SW 1271 (cell line): ENCODE measurements at regions not wholly inside any gene's neighbourhood (a gene's known extent, or its start where the extent isn't known, plus 50 kb on each side); places are given as distances from the start of the nearest gene placed in this dataset.
A peak's percentile ranks its signal among the peaks of the same experiment; 100 is the strongest.
"Not testable (repeated sequence)": the region's sequence is repeated elsewhere in the genome, so short reads cannot be mapped to it uniquely, and the experiment has no call there.

Source experiments
- DNase-seq, 2 experiments: peaks; one replicate each; lab custom pipeline; 2025; lab: John Stamatoyannopoulos, UW

DNA sequence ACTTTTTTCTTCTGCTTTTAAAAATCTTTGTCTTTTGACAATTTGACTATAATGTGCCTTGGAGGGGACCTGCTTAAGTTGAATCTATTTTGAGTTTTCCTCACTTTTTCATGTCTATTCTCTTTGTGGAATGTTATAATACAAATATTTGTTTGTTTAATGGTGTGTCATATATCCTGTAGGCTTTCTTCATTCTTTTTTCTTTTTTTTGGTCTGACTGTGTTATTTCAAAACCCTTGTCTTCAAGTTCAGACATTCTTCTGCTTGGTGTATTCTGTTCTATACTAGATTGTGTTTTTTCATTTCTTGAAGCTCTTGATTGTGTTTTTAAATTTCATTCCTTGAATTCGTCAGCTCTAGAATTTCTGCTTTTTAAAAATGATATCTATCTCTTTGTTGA, 228.2 kb downstream of the STK31 start:
- DNase-seq = no peak

DNA sequence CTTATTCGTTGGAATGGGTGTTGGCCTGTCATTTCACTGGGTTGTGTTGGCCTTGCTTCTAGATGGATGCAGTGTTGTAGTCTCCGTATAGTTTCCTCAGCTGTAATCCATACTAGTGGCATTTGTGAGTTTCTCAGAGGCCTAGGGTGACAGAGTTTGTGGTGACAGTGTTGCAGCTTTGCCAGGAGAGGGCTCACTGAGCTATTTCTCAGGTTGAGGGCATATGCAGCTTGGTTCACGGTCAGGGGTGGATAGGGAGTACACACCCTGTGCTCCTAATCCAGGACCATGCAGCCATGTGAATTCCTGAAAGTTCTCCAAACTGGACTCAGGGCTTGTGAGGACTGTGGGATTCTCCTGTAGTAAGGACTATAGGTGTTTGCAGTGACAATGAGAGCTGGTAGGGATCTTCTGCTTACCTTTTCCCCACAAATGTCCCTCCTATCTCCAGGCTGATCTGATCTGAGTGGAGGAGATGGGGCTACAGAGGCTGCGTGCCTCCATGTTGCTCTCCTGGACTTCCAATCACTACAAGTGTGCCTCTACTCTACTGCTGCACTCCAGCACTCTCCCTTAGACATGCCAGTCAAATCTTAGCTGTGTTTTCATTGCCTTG, 229.0 kb downstream of the STK31 start:
- DNase-seq = peak in 1 of 2 experiments; percentile 65

DNA sequence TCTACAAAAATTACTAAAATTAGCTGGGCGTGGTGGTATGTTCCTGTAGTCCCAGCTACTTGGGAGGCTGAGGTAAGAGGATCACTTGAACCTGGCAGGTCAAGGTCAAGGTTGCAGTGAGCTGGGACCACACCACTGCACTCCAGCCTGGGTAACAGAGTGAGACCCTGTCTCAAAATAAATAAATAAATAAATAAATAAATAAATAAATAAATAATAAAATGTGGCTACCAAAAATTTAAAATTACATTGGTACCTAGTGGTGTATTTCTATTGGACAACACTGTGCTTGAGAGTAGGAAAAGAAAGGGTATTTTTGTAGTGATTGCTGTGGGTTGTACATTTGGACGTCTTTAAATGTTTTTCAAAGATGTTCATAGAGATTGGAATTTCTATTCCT, 229.7 kb downstream of the STK31 start:
- DNase-seq = not testable (repeated sequence)

DNA sequence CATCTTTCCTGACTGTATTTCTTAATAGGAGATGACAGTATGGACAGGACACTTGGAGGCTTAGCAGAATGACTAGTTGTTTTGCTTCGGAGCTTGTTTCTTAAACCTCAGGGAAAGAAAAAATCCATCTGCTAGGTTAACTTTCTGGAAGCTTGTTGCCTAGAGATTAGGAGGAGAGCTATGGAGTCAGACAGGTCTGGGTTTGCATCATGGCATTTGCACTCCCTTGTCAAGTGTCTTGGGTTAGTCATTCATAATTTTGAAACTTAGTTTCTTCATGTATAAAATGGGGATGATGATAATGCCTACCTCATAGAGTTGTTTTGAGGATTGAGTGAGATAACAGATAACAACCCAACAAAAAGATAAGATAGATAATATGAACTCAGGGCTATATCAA, 231.5 kb downstream of the STK31 start:
- DNase-seq = no peak

DNA sequence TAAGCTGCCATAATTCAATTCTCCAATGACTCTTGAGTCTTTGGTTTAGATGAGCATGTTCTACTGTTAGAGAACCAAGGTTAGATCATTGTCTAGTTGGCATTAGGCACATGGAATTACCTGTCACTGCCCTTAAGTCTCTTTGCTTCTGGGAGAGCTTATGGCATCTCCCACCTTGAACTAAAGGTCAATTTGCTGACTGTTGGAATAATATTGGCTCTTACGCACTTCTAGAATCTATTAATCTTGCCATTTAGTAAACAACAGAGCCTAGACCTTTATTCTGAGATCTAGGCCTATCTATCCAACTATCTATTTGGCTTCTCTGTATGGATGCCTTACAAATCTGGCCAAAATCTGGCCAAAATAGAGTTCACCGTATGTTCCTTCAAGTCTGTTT, 232.0 kb downstream of the STK31 start:
- DNase-seq = no peak

DNA sequence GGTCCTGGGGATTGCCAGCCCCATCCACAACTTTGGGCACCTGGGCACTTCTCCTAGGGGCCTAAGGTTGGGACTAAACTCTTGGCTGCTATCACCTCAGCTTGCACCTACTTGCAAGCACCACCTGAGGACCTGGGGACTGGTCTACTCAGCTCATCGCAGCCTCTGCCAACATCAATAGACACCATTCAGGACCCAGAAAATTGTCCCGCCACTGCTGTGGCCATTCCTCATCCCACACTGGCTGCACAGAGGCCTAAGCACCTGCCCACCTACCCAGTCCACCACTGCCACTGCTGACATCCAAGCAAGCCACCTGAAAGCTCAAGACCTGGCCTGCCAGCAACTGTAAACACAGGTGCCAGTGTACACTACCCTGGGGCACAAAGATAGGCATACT, 234.1 kb downstream of the STK31 start:
- no peak for DNase-seq

DNA sequence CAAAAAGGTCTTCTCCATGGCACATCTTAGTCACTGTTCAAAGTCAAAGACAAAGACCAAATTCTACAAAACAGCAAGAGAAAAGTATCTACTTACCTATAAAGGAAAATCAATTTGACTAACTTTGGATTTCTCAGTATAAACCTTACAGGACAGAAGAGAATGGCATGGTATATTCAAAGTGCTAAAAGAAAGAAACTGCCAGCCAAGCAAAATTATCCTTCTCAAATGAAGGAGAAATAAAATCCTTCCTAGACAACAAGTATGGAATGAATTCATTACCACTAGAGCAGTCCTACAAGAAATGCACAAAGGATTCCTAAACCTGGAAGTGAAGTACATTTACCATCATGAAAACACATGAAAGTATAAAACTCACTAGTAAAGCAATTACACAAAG, 235.5 kb downstream of the STK31 start:
- no peak for DNase-seq

DNA sequence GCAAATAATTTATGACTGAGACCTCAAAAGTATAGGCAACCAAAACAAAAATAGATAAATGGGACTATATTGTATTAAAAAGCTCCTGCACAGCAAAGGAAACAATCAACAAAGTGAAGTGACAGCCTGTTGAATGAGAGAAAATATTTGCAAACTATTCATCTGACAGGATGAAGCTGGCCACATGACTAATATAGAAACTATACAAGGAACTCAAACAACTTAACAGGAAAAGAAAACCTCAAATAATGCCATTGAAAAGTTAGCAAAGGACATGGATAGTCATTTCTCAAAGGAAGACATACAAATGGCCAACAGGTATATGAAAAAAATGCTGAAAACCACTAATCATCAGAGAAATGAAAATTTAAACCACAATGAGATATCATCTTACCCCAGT, 245.1 kb downstream of the STK31 start:
- peak in 1 of 2 experiments; percentile 53 for DNase-seq

DNA sequence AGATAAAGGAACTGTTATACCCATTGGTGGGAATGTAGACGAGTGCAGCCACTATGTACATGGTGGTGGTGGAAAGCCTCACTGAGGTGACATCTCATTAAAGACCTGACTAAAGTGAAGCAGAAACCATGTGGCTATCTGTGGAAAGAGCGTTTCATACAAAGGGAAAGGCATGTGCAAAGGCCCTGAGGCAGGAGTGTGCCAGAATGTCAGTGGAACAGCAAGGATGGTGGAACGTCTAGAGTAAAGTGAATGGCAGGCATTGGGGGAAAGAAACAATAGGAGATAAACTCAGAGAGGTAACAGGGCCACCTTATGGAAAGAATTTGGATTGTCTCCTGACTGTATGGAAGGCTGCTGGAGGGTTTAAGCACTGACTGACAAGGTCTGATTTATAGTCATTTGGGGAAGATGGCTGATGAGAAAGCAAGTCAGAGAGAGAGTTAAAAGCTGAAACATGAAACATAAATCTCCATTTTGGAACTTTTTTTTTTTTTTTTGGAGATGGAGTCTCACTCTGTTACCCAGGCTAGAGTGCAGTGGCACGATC, 245.7 kb downstream of the STK31 start:
- DNase-seq = no peak

DNA sequence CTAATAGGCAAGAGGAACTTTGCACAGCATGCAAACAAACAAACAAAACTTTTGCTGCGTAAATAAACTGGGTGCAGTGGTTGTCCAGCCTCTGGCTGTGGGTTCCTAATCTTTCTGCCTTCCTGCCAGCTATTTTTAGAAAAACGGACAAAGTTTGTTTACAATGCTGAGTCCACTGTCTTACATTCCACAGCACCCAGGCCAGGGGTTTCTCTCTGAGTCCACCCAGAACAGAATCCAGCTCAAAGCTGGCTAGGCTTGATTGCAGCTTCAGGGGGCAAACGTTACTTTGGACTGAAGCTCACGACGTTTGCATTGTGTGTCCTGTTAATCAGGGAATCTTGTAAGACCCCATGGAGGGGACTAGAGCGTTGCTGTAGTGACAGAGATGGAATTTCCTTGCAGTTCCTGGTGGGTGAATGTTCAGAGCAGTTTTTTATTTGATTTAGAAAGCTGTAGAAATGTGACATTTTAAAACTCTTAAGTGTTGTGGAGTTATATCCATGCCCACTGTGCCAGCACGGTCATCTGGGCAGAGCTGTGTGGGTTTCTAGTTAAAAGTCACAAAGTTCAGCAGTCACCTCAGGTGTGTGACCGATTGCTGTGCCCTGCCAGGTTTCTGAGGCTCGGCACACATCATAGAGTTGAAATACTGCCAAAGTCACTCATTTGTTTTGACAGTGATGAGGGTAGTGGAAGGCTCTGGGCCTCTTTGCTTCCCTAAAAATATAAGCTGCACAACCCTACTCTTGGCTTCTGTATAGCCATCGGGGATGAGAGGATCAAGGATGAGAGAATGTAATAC, 247.0 kb downstream of the STK31 start:
- DNase-seq = peak in 1 of 2 experiments; percentile 22

DNA sequence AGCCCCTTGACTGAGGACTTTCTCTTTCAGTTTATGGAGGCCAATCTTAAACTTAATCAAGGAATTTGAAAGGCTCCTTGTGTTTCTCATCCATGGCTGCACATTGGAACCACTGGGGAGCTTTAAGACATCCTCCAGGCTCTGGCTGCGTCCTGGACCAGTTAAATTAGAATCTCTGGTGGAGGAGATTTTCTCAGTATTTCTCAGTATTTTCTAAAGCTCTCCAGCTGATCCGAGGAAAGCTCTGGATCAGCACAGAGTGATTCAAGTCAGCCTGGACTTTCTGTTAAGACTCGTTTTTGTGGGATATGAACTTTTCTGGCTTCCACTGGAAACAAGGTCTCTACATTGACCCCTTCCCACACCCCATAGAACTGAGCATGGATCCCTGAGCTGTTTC, 249.8 kb downstream of the STK31 start:
- DNase-seq = no peak

DNA sequence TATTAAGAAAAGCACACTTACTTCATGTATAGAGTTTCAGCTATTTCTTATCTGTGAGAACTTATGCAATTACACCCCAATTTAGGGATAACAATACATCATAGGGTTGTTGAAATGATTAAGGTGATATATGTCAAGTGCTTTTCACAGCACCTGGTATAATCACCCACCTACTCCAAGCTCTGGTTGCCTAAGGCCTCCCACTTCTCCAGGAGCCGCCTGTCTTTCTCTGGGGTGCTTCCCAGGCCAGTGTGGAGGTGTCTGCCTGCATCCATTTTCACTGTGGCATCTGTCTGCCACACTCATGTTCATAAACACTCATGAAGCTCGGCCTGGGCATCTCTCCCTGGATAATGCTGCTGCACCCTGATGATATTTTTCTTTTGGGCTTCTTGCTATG, 250.3 kb downstream of the STK31 start:
- DNase-seq = no peak

DNA sequence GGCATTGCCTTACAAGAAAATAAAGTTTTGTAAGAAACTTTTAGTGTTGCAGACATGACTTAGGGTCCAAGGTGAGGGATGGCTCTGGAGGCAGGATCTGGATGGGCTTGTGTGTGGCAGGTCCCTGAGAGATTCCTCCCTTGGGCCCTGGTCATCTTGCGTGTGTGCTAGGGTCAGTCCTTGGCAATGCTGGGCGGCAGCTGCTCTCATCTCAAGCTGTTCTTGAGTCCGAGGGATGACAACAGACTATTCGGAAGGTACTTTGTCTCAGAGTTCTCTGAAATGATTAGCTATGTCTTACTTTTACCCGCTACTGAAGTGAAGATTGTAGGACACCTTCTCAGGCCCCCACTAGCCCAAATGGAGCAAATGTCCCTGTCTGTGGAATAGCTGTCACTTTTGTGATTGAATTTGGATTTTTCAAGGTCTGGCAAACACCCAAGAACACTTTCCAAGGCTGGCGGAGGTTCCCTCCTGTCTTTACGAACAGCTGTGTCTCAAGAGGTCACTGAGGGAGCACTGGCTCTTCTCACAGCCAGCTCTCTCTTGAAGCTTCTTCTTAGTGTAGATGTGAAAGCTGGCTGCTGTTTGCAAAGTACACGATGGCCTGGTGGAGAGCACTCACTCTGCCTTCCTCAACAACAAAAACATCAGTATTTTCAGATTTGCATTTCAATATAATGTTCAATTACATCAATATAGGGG, 253.6 kb downstream of the STK31 start:
- no peak for DNase-seq

DNA sequence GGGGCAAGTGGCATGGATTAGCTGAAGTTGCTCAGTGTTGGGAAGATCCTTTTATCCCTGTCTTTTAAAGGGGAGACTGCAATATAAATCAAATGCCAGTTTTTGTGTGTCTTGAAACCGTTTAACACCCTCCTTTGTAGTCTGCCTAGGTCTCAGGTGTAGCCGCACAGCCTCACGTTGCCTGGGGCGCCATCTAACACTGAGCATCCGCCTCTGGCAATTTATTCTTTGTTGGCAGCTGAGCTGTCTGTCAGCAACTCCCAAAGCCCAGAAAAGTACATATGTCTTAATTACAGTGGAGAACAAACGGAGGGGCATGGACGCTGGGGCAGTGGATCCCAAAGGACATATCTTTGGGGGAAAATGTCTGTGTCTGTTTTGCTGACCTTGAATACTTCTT, 254.7 kb downstream of the STK31 start:
- DNase-seq = no peak

DNA sequence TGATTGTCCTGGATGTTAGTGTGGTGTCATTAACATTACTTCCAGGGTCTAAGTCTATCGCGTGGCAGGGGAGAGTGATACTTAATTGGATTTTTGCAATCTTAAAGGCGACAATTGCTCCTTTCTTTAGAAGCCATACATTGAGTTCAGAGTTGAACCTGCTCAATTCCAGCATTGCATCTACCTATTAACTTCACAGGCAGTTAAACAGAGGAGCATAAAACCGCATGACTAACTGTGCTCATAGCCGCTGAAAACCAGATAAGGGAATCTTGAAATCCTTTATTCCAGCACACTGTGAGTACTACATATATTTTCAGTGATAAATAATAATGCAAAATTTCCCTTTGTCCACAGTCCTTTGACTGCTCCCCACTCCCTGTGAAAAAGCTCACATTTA, 255.3 kb downstream of the STK31 start:
- no peak for DNase-seq

DNA sequence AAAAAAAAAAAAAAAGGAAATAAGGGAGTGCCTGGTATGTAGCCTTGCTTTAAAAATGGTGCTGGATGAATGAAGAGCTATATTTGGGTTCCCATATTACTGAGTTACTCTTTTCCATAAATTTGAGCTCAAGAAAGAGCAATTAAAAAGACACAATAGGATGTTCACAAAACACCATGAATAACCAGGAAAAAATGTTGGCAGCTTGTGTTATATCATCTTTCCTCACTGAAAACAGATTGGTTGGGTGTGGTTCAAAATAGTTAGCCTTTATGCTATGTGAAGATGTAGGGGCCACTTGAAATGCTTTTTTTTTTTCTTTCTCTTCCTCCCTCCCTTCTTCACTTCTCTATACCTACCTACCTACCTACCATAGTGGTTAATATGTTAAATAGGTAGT, 256.9 kb downstream of the STK31 start:
- DNase-seq = no peak

DNA sequence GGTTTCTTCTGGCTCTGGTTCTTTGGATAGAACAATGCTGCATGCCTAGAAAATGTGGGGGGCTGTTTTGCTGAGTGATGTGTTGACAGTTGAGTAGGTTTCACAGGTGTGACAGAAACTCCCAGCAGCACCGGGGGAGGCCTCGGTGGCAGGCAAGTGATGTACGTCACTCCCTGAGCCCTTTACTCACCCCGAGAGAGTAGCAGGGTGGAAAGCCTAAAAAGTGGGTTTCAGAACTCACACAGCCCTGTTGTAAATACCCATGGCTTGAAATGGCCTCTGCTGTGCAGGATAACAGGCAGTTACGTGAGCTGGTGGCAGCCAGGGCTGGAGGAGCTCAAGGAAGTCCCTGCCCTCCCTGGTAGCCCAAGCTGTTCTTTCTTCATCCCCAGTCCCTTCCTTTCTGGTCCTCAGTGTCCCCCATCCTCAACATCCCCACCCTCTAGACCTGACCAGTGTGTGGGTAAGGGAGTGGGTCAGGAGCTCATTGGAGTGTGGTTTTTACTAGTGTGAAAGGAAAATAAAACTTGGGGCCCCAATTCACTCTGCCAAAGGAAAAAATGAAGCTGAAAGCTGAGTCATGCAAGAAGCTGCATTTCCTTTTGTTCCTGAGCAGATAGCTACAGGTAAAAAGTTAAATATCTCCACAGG, 258.1 kb downstream of the STK31 start:
- DNase-seq = no peak

DNA sequence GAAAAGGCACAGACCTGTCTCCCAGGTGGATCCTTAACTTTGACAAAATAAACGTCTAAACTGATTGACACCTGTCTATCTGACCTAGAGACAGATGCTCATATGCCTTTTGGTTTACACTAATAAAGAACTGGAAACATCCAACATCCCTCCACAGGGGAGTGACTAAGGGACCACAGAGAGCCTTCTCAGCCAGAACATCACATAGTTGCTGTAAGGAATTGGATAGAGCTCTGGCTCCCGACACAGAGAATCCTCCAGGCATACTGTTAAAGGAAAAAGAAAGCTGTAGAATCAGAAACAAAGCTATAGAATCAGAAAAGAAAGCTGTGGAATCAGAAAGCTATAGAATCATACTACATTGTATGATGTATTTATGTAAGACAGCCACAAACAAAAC, 258.8 kb downstream of the STK31 start:
- no peak for DNase-seq

DNA sequence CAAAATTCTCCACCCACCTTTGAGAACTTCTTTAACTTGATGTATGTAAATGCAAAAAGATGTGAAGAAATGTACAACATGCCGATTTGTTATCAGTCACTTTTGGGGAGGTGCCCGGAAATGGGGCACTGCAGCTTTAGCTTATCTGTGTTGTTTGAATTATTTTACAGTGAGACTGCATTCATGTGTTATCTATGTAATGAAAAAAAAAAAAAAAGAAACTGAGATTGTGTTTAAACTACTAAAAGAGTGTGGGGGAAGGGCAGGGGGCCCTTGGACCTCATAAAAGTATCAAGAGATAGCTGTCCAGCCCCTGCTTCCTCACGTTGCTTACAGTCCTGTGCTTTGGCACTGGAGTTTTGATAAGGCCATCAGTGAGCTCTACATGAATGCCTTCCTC, 259.4 kb downstream of the STK31 start:
- no peak for DNase-seq

DNA sequence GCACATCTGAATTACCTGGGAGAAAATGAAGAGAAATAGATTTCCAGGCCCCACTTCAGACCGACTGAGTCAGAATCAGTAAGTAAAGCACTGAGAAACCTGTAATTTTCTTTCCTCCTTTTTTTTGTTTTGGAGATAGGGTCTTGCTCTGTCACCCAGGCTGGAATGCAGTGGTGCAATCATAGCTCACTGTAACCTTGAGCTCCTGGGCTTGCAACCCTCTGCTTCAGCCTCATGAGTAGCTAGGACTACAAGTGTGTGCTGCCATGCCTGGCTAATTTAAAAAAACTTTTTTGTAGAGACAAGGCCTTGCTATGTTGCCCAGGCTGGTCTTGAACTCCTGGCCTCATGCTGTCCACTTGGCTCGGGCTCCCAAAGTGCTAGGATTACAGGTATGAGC, 260.2 kb downstream of the STK31 start:
- DNase-seq = no peak

DNA sequence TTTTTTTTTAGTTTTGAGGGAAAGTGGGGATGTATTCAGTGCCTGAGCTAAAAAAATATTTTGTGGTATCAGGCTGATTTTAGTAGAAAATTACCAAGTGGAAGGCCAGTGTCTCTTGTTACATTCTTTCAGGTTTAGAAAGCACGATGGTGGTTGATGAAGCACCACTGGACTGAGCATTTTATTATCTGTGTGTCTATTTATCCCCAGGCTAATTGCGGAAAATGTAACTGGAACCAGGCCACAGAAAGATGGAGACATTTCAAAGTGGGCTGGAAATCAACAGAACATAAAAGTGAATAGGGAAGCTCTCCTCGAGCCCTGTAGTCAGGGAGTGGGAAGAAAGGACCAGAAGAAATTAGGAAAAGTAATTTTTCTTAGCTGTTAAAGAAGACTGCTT, 261.0 kb downstream of the STK31 start:
- DNase-seq = no peak

DNA sequence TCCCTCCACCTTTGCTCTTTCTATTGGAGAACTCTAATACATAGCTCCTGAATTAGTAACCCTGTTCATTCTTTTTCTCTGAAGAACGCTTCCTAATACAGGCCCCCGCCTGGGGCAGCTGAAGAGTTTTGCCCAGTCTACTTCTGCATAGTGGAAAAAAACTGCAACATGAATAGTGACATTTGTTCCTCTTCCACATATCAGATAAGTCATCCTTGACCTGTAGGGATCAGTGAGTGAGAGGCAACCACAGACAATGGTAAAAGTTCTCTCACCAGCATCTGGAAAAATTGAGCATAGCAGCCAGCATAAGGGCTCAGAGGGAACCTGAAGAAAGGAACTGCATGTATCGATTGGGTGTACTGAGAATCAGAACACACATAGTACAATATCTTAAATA, 262.0 kb downstream of the STK31 start:
- no peak for DNase-seq
